B cell (primary cell): ENCODE measurements at regions not wholly inside any gene's neighbourhood (a gene's known extent, or its start where the extent isn't known, plus 50 kb on each side); places are given as distances from the start of the nearest gene placed in this dataset.

ENCODE experiments used
- ATAC-seq: fragments of 200-7000 bp; cut with Tn5 transposase; one replicate; pipeline ENCODE4 v1.10.0; 2021; ENCODE audit warnings: low read depth, mild to moderate bottlenecking, moderate number of reproducible peaks, moderate library complexity
- CTCF ChIA-PET: fragments of 350-600 bp; sonication (Branson Sonifier 250); formaldehyde crosslinking; loops from one replicate; lab custom pipeline; 2021; ENCODE audit warnings: antibody characterized with exemption, inconsistent platforms; lab: Charles Lee
- POLR2A ChIA-PET: fragments of 350-600 bp; sonication (Branson Sonifier 250); formaldehyde crosslinking; loops from one replicate; lab custom pipeline; 2021; ENCODE audit warnings: antibody characterized with exemption; lab: Charles Lee
- DNase-seq: peaks from one replicate; pipeline ENCODE4 v3.0.0; 2013
- H2AFZ ChIP-seq: 2 replicates; pipeline ENCODE4 v1.6.1; 2012; ENCODE audit warnings: mild to moderate bottlenecking, low read depth, low read length; ENCODE audit not compliant: insufficient read depth, poor library complexity, severe bottlenecking
- H3K27ac ChIP-seq, 2 donors: 1 replicate in 1 of 2; 2 replicates in 1 of 2; pipeline ENCODE4 v1.5.1; 2012 to 2013; ENCODE audit warnings: low read length in 2 of 2, mild to moderate bottlenecking in 2 of 2, moderate library complexity in 1 of 2
- H3K27me3 ChIP-seq, 4 experiments: fragments of 200-600 bp in 1 of 4; sonication (generic) in 1 of 4; replicated peaks in 1 of 4; 1 replicate in 2 of 4; 2 replicates in 2 of 4; pipeline versions ENCODE4 v1.6.1 to v1.7.0; 2013 to 2016; ENCODE audit warnings: low read length in 3 of 4, mild to moderate bottlenecking in 2 of 4, mixed read lengths in 1 of 4, moderate library complexity in 1 of 4; ENCODE audit not compliant: insufficient read depth in 4 of 4, control insufficient read depth in 3 of 4; ENCODE audit errors: control extremely low read depth in 1 of 4
- H3K36me3 ChIP-seq, 2 experiments: replicated peaks in 1 of 2; 1 replicate in 1 of 2; 2 replicates in 1 of 2; pipeline versions ENCODE4 v1.6.1 to v1.7.1; 2013; ENCODE audit warnings: low read length in 1 of 2; ENCODE audit not compliant: insufficient read depth in 2 of 2, control insufficient read depth in 1 of 2; ENCODE audit errors: control extremely low read depth in 1 of 2, extremely low read depth in 1 of 2
- H3K4me1 ChIP-seq, 2 donors: fragments of 200-600 bp in 1 of 2; sonication (generic) in 1 of 2; 1 replicate in 1 of 2; 2 replicates in 1 of 2; pipeline versions ENCODE4 v1.5.1 to v1.6.1; 2013 to 2017; ENCODE audit warnings: low read length in 2 of 2; ENCODE audit not compliant: control insufficient read depth in 2 of 2, insufficient read depth in 2 of 2
- H3K4me2 ChIP-seq: replicated peaks from 2 replicates; pipeline ENCODE3; 2012; ENCODE audit warnings: mild to moderate bottlenecking, low read depth, low read length; ENCODE audit not compliant: poor library complexity, severe bottlenecking
- H3K4me3 ChIP-seq, 5 experiments: fragments of 200-600 bp in 1 of 5; sonication (generic) in 1 of 5; 1 replicate in 3 of 5; 2 replicates in 2 of 5; pipeline versions ENCODE4 v1.5.1 to v1.7.0; 2011 to 2016; ENCODE audit warnings: low read length in 4 of 5, mild to moderate bottlenecking in 4 of 5, low read depth in 2 of 5, control low read depth in 1 of 5, moderate library complexity in 1 of 5; ENCODE audit not compliant: insufficient read depth in 1 of 5; ENCODE audit errors: control extremely low read depth in 1 of 5, extremely low read depth in 1 of 5
- H3K79me2 ChIP-seq: fragments of 200-600 bp; sonication (generic); one replicate; pipeline ENCODE4 v1.6.0; 2016; ENCODE audit warnings: low read length; ENCODE audit not compliant: control insufficient read depth, insufficient read depth
- H3K9ac ChIP-seq: fragments of 200-600 bp; sonication (generic); 2 replicates; pipeline ENCODE4 v1.6.1; 2017; ENCODE audit warnings: mild to moderate bottlenecking, low read length, moderate library complexity
- H3K9me3 ChIP-seq, 3 donors: one replicate each; pipeline versions ENCODE4 v1.6.1 to v1.7.1; 2013; ENCODE audit warnings: low read length in 2 of 3; ENCODE audit not compliant: control insufficient read depth in 2 of 3, insufficient read depth in 1 of 3; ENCODE audit errors: control extremely low read depth in 1 of 3
- H4K20me1 ChIP-seq: 2 replicates; pipeline ENCODE4 v1.6.0; 2012; ENCODE audit warnings: mild to moderate bottlenecking, low read length; ENCODE audit not compliant: insufficient read depth, control insufficient read depth, poor library complexity, severe bottlenecking
- H3K27ac Mint-ChIP-seq: one replicate; pipeline ENCODE4 v1.8.0; 2021; ENCODE audit warnings: mixed read lengths
- H3K27me3 Mint-ChIP-seq: one replicate; pipeline ENCODE4 v1.8.0; 2021; ENCODE audit warnings: mixed read lengths
- H3K4me1 Mint-ChIP-seq: one replicate; pipeline ENCODE4 v1.8.0; 2021; ENCODE audit warnings: mixed read lengths
- H3K4me3 Mint-ChIP-seq: one replicate; pipeline ENCODE4 v1.8.0; 2021; ENCODE audit warnings: mixed read lengths
- H3K9me3 Mint-ChIP-seq: one replicate; pipeline ENCODE4 v1.8.0; 2022; ENCODE audit warnings: mixed read lengths; ENCODE audit not compliant: insufficient read depth
- EZH2 ChIP-seq: IDR thresholded peaks from 2 replicates; pipeline ENCODE4 v1.6.1; 2012; ENCODE audit warnings: borderline replicate concordance, low read depth, mild to moderate bottlenecking, moderate library complexity, low read length; ENCODE audit not compliant: insufficient read depth, poor library complexity, severe bottlenecking
- WGBS: methylation state at CpG from one replicate; pipeline ENCODE4 v1.1.5; 2013; ENCODE audit warnings: missing lambda C conversion rate; ENCODE audit not compliant: insufficient coverage; 5-methylcytosine and 5-hydroxymethylcytosine counted together
- intact Hi-C: fragments of 100-400 bp; cut with micrococcal nuclease; formaldehyde crosslinking; loops from one replicate; pipeline ENCODE4 v1.10.0; 2022
- TF ChIP-seq, protein P1 (sequence below): fragments of 200-600 bp; IDR thresholded peaks from one replicate; pipeline ENCODE4 v1.8.0; 2022; ENCODE audit warnings: antibody characterized with exemption, mild to moderate bottlenecking

- H4K20me1 ChIP-seq: no peaks in the 10 kb centered on the region
- ATAC-seq: no peak
- Mint-ChIP-seq H3K4me1 (no peaks in the 10 kb centered on the region), H3K9me3 (no peaks in the 10 kb centered on the region), H3K27me3 (no peaks in the 10 kb centered on the region), H3K4me3 (no peak overlapping the region), H3K27ac (no peak overlapping the region)
- WGBS: no CpG with 5 or more reads among the region's 2 CpGs
- no peaks in the 10 kb centered on the region for H3K36me3 ChIP-seq
- H3K27me3 ChIP-seq: no peaks in the 10 kb centered on the region
- no peaks in the 10 kb centered on the region for H3K4me1 ChIP-seq
- TF ChIP-seq EZH2: no peak
- TF ChIP-seq, protein P1, sequence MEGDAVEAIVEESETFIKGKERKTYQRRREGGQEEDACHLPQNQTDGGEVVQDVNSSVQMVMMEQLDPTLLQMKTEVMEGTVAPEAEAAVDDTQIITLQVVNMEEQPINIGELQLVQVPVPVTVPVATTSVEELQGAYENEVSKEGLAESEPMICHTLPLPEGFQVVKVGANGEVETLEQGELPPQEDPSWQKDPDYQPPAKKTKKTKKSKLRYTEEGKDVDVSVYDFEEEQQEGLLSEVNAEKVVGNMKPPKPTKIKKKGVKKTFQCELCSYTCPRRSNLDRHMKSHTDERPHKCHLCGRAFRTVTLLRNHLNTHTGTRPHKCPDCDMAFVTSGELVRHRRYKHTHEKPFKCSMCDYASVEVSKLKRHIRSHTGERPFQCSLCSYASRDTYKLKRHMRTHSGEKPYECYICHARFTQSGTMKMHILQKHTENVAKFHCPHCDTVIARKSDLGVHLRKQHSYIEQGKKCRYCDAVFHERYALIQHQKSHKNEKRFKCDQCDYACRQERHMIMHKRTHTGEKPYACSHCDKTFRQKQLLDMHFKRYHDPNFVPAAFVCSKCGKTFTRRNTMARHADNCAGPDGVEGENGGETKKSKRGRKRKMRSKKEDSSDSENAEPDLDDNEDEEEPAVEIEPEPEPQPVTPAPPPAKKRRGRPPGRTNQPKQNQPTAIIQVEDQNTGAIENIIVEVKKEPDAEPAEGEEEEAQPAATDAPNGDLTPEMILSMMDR: no peak
- intact Hi-C loops: no loop called here
- no peak for DNase-seq
- no peak overlapping the region for H3K4me2 ChIP-seq
- no peak overlapping the region for H3K27ac ChIP-seq
- H3K79me2 ChIP-seq: no peaks in the 10 kb centered on the region
- no peak overlapping the region for H3K4me3 ChIP-seq
- CTCF ChIA-PET: no interaction called here
- H3K9ac ChIP-seq: no peak overlapping the region
- POLR2A ChIA-PET: no interaction called here
- H2AFZ ChIP-seq: no peak overlapping the region
- H3K9me3 ChIP-seq: no peaks in the 10 kb centered on the region
Observed at GRCh38 chr9:29875547-29875946, 2302.3 kb upstream of the C9orf72 start.

DNA sequence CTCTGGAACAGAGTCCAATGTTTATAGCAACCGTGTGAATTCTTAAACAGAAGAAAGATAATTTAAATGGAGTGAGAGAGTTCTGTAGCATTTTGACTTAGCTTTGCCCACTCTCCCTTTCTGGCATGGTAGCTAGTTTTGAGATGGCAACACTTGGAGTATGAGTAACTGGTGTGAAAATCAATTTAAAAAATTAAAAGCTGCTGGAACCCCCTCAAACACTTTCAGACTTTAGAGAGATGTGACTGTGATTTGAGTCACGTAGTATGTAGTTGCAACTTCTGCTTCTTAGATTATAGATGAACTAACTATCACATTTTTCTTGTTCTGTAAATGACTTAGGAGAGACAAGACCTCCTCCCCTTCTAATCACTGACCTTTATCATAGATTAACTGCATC is 2309.5 kb upstream of the C9orf72 start:
- Histone ChIP-seq H3K36me3 (no peaks in the 10 kb centered on the region), H3K27ac (no peak overlapping the region), H3K4me1 (no peaks in the 10 kb centered on the region), H4K20me1 (no peaks in the 10 kb centered on the region), H3K9me3 (no peaks in the 10 kb centered on the region), H3K4me2 (no peak overlapping the region), H3K9ac (no peak overlapping the region), H3K4me3 (no peak overlapping the region), H3K27me3 (no peaks in the 10 kb centered on the region), H2AFZ (no peak overlapping the region), H3K79me2 (no peaks in the 10 kb centered on the region)
- Mint-ChIP-seq H3K27ac (no peak overlapping the region), H3K4me3 (no peak overlapping the region), H3K4me1 (no peaks in the 10 kb centered on the region), H3K9me3 (peaks cover 3% of the 10 kb centered on the region), H3K27me3 (no peaks in the 10 kb centered on the region)
- no peak for DNase-seq
- ChIA-PET POLR2A (no interaction called here), CTCF (no interaction called here)
- no peak for TF ChIP-seq EZH2
- TF ChIP-seq, protein P1: no peak
- WGBS: 83% methylated on average over 1 of the region's 2 CpGs
- intact Hi-C loops: no loop called here
- ATAC-seq: no peak
